HG02798 (cell line): ENCODE measurements at regions not wholly inside any gene's neighbourhood (a gene's known extent, or its start where the extent isn't known, plus 50 kb on each side); places are given as distances from the start of the nearest gene placed in this dataset.
"Not testable (repeated sequence)": the region's sequence is repeated elsewhere in the genome, so short reads cannot be mapped to it uniquely, and the experiment has no call there.

Experiments used
- ATAC-seq: cut with Tn5 transposase; IDR thresholded peaks from one replicate; pipeline ENCODE4 v1.9.1; 2021; ENCODE audit warnings: mild to moderate bottlenecking; ENCODE audit not compliant: unreplicated experiment, poor library complexity

- ATAC-seq = no peak
Measured at GRCh38 chr9:110007477-110008270, 200.3 kb downstream of the C9orf152 start.

GRCh38 chr9:110008663-110009062, 199.3 kb downstream of the C9orf152 start:
- no peak for ATAC-seq

- ATAC-seq = no peak
Measured at GRCh38 chr9:110011628-110012320, 196.2 kb downstream of the C9orf152 start.

GRCh38 chr9:110013064-110013463, 194.9 kb downstream of the C9orf152 start:
- no peak for ATAC-seq

- ATAC-seq = no peak
Measured at GRCh38 chr9:110015759-110016158, 192.2 kb downstream of the C9orf152 start.

DNA sequence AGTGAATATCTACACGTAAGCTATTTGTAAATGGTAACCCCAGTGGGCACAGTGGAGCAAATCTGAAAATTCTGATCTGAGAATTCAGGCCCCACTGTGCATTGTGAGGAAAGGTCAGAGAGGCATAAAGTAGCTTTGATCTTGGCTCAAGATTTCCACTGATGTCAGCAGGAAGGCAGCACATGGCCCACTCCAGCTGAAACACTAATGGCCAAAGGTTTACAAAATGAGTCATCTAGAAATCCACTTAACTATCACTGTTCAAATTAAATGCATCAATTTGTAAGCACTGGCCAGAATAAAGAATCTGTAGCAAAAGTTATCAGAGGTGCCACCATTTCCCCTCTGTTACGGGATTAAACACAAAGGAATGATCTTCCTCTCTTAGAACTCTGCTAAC, 191.6 kb downstream of the C9orf152 start:
- ATAC-seq = no peak

- not testable (repeated sequence) for ATAC-seq
Measured at GRCh38 chr9:110020216-110020615, 187.7 kb downstream of the C9orf152 start.

- ATAC-seq = peak; percentile 76
Measured at GRCh38 chr9:110021891-110022290, 186.1 kb downstream of the C9orf152 start.

DNA sequence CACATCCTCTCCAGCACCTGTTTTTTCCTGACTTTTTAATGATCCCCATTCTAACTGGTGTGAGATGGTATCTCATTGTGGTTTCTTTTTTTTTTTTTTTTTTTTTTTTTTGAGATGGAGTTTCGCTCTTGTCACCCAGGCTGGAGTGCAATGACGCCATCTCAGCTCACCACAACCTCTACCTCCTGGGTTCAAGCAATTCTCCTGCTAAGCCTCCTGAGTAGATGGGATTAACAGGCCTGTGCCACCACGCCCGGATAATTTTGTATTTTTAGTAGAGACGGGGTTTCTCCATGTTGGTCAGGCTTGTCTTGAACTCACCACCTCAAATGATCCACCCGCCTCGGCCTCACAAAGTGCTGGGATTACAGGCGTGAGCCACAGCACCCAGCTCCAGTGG, 184.7 kb downstream of the C9orf152 start:
- ATAC-seq = not testable (repeated sequence)

DNA sequence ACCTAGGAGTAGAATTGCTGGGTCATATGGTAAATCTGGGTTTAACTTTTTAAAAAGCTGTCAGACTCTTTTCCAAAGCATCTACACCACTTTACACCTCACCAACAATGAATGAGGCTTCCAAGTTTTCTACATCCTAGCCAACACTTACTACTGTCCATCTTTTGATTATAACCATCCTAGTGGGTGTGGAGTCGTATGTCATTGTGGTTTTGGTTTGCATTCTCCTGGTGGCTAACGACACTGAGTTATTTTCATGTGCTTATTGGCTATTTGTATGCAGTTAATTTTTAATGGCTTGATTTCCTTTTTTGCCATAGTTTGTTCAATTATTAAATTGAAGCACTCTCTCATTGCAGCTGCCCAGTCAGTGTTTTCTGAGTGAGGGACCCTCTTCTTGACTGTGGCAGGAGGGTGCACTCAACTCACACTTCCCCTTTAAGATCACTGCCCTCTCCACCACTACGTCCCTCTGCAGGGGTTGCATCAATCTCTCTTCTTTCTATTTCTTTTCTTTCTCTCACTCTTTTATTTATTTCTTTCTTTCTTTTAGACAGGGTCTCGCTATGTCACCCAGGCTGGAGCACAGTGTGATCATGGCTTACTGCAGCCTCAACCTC, 182.3 kb downstream of the C9orf152 start:
- ATAC-seq = no peak

DNA sequence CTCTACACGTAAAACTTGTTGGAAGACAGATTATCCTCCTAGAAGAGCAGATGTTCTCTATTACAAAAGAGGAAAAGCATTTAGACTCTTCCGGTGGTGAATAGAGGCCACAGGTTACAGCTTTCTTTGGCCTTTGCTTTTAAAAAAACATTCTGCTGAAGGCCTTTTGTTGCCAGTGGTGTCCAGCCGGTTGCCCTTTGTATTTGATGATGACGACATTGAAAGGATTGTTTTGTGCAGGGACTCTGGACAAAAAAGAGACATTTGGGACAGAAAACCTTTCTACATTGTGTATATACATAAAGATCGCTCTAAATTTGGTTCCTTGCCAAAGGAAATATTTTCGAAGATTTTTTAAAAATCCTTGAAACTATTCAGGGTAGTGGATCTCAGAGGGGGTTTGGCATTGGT, 180.3 kb downstream of the C9orf152 start:
- ATAC-seq = no peak

GRCh38 chr9:110028271-110028670, 179.7 kb downstream of the C9orf152 start:
- ATAC-seq = no peak

GRCh38 chr9:110028676-110029075, 179.3 kb downstream of the C9orf152 start:
- no peak for ATAC-seq

DNA sequence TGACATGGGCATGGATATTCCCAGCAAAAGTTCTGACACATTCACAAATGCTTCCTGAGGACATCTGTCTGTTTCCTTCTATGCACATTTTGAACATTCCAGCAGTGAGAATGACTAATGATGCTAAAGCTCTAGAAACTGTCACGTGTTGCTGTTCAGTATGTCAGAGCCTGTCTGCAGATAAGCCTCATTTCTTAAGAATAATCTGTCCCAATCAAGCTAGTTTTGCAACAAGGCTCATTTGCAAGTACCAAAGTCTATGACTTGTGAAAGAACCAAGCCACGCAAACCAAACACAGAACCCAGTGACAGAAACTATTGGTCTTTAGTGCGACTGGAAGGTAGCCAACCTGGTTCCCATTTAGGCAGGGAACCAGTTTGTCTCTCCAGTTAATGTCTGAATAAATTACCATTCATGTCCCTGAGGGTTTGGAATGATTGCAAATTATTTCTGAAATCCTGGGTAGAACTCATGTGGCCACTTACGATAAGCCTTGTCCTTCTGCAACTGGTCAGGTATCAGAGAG, 178.5 kb downstream of the C9orf152 start:
- ATAC-seq = no peak

DNA sequence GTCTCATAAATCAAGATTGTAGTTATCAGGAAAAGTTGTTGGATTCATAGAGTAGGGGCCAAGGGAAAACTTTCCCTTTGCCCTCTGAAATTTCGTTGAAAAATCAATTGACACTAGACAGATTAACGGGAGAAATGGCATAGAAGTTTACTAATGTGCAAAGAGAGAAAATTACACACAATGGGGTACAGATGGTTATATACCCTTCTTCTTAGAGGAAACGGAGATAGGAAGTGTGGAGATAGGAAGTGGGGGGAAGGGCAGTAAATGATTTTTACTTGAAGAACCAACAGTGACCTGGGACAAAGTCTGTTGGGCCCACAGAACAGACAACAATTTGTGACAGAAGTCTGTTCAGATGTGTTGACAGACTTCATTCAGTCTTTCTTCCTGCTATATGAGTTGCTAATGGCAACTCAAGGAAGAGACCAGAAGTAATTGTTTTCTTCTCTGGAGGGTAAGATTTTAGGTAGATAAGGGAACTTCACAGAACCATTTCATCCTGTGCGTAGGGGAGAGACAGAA, 177.9 kb downstream of the C9orf152 start:
- ATAC-seq = no peak

- ATAC-seq = no peak
Measured at GRCh38 chr9:110030632-110031031, 177.3 kb downstream of the C9orf152 start.

GRCh38 chr9:110031511-110032173, 176.3 kb downstream of the C9orf152 start:
- ATAC-seq = no peak

DNA sequence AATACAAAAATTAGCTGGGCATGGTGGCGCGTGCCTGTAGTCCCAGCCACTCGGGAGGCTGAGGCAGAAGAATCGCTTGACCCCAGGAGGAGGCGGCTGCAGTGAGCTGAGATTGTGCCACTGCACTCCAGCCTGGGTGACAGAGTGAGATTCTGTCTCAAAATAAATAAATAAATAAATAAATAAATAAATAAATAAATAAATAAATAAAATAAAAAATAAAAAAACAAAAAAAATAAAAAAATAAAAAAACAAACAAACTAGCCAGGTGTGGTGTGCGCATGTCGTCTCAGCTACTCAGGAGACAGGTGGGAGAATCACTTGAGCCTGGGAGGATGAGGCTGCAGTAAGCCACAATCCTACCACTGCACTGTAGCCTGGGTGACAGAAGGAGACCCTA, 175.4 kb downstream of the C9orf152 start:
- ATAC-seq = not testable (repeated sequence)

DNA sequence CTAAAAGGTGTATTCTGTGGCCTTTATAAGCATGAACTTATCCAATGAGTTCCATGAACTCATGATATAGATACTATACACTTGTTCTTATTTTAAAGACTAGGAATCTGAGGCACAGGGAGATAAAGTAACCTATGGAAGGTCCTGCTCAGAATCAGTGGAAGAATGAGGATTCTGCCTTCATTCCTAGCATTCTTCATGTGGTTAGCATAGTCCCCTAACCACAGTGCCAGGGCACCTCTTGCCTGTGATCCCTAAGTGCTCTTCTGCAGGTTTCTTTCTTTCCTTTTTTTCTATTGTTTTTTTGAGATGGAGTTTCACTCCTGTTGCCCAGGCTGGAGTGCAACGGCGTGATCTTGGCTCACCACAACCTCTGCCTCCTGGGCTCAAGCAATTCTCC, 174.1 kb downstream of the C9orf152 start:
- no peak for ATAC-seq

- no peak for ATAC-seq
Measured at GRCh38 chr9:110036286-110036685, 171.7 kb downstream of the C9orf152 start.
